ENCODE measurements at regions not wholly inside any gene's neighbourhood (a gene's known extent, or its start where the extent isn't known, plus 50 kb on each side); places are given as distances from the start of the nearest gene placed in this dataset.

- TF ChIP-seq CTCF (IDR thresholded peaks at IDR 0.05) (no peak), POLR2A (IDR thresholded peaks at IDR 0.05) (no peak), EP300 (IDR thresholded peaks at IDR 0.05) (no peak)
Observed at GRCh38 chr7:17230099-17230807, 68.2 kb upstream of the AHR start.

All from tibial nerve (tissue), 4 donors.